ENCODE measurements at regions not wholly inside any gene's neighbourhood (a gene's known extent, or its start where the extent isn't known, plus 50 kb on each side); places are given as distances from the start of the nearest gene placed in this dataset.

- TF ChIP-seq ZNF462 (CRISPR knock-in tag; IDR thresholded peaks at IDR 0.05) (no peak), CREB1 (CRISPR knock-in tag; IDR thresholded peaks at IDR 0.05; ENCODE audit: low read depth) (no peak)
- H3K36me3 Mint-ChIP-seq (ENCODE audit: low read depth), result no peaks in the 10 kb centered on the region
- H3K4me3 Mint-ChIP-seq, result no peak overlapping the region
- Histone ChIP-seq H3K4me2 (no peak overlapping the region), H3F3A (replicated peaks; ENCODE audit: low read depth) (no peaks in the 10 kb centered on the region), H3K4me3 (no peak overlapping the region), H3K9me2 (ENCODE audit: insufficient read depth) (no peaks in the 10 kb centered on the region), H2AFZ (no peak overlapping the region), H3K79me2 (replicated peaks; ENCODE audit: insufficient read depth) (no peaks in the 10 kb centered on the region), H3K27me3 (ENCODE audit: insufficient read depth) (no peaks in the 10 kb centered on the region), H3K4me1 (ENCODE audit: insufficient read depth) (no peaks in the 10 kb centered on the region), H3K36me3 (ENCODE audit: insufficient read depth) (no peaks in the 10 kb centered on the region), H4K20me1 (replicated peaks; ENCODE audit: insufficient read depth) (no peaks in the 10 kb centered on the region), H3K27ac (ENCODE audit: low read depth) (no peak overlapping the region)
- DNase-seq (ENCODE audit: low spot score) (no peak), ATAC-seq (no peak)
- H3K27me3 Mint-ChIP-seq (ENCODE audit: insufficient read depth, low read depth, poor library complexity), result no peaks in the 10 kb centered on the region
- H3K9me3 Mint-ChIP-seq, result no peaks in the 10 kb centered on the region
- no peak overlapping the region for H3K27ac Mint-ChIP-seq
- H3K4me1 Mint-ChIP-seq, result no peaks in the 10 kb centered on the region
Observed at GRCh38 chr6:74780831-74781230, 425.0 kb downstream of the COL12A1 start.

- Mint-ChIP-seq H3K4me3 (no peak overlapping the region), H3K27ac (no peak overlapping the region), H3K36me3 (ENCODE audit: low read depth) (no peaks in the 10 kb centered on the region), H3K27me3 (ENCODE audit: insufficient read depth, low read depth, poor library complexity) (peaks cover 2% of the 10 kb centered on the region), H3K9me3 (no peaks in the 10 kb centered on the region), H3K4me1 (peaks cover 6% of the 10 kb centered on the region; the same call in 2 of the 3 replicates)
- Histone ChIP-seq H3K36me3 (ENCODE audit: insufficient read depth) (no peaks in the 10 kb centered on the region), H3K9me2 (ENCODE audit: insufficient read depth) (0 out of 2 replicates have a peak, but pooled peaks cover 2% of the 10 kb centered on the region), H3K27ac (ENCODE audit: low read depth) (no peak overlapping the region), H4K20me1 (replicated peaks; ENCODE audit: insufficient read depth) (no peaks in the 10 kb centered on the region), H3K4me1 (ENCODE audit: insufficient read depth) (no peaks in the 10 kb centered on the region), H3K27me3 (ENCODE audit: insufficient read depth) (no peaks in the 10 kb centered on the region), H3K4me3 (no peak overlapping the region), H3F3A (replicated peaks; ENCODE audit: low read depth) (no peaks in the 10 kb centered on the region), H3K79me2 (replicated peaks; ENCODE audit: insufficient read depth) (no peaks in the 10 kb centered on the region), H2AFZ (no peak overlapping the region), H3K4me2 (no peak overlapping the region)
- DNase-seq (ENCODE audit: low spot score) (no peak), ATAC-seq (no peak)
- TF ChIP-seq CTCF (conservative IDR thresholded peaks at IDR 0.05; ENCODE audit: low read depth in 2 of 2) (no peak), EZH2 (IDR thresholded peaks at IDR 0.05; ENCODE audit: low read depth, unreplicated experiment) (no peak), JUNB (IDR thresholded peaks at IDR 0.05; ENCODE audit: unreplicated experiment) (no peak), STAT1 (IDR thresholded peaks at IDR 0.05; ENCODE audit: unreplicated experiment) (no peak), EZH2phosphoT487 (IDR thresholded peaks at IDR 0.05; ENCODE audit: unreplicated experiment) (no peak), ZNF331 (CRISPR knock-in tag; IDR thresholded peaks at IDR 0.05; ENCODE audit: low read depth) (no peak), REST (IDR thresholded peaks at IDR 0.05; ENCODE audit: unreplicated experiment) (no peak), NANOG (IDR thresholded peaks at IDR 0.05; ENCODE audit: borderline replicate concordance) (no peak), POLR2AphosphoS5 (IDR thresholded peaks at IDR 0.05; ENCODE audit: low read depth) (no peak), CREB1 (CRISPR knock-in tag; IDR thresholded peaks at IDR 0.05; ENCODE audit: low read depth) (no peak), ZNF114 (CRISPR knock-in tag; IDR thresholded peaks at IDR 0.05) (no peak)
Observed at GRCh38 chr6:74768738-74769137, 437.1 kb downstream of the COL12A1 start.

Measured in GM23338 (cell line).